Sigmoid colon (tissue), 4 donors: ENCODE measurements at regions not wholly inside any gene's neighbourhood (a gene's known extent, or its start where the extent isn't known, plus 50 kb on each side); places are given as distances from the start of the nearest gene placed in this dataset.

Source experiments
- CTCF ChIP-seq, 4 experiments: fragments of 450-650 bp in 3 of 4; fragments of 200-600 bp in 1 of 4; IDR thresholded peaks; one replicate each; pipeline ENCODE4 v1.5.1; 2016 to 2019; ENCODE audit warnings: antibody characterized with exemption in 4 of 4, mild to moderate bottlenecking in 3 of 4, moderate library complexity in 2 of 4
- EP300 ChIP-seq, 4 donors: sonication (generic); formaldehyde crosslinking; IDR thresholded peaks; one replicate each; pipeline ENCODE4 v1.6.1; 2017; ENCODE audit warnings: antibody characterized with exemption in 4 of 4
- POLR2A ChIP-seq, 2 donors: fragments of 450-650 bp; IDR thresholded peaks; one replicate each; pipeline ENCODE4 v1.6.1; 2016; ENCODE audit warnings: antibody characterized with exemption in 2 of 2, mild to moderate bottlenecking in 2 of 2, moderate library complexity in 2 of 2

GRCh38 chr3:82133070-82133606 lies 371.7 kb upstream of the GBE1 start:
- TF ChIP-seq POLR2A (IDR thresholded peaks at IDR 0.05) = no peak
- TF ChIP-seq CTCF (IDR thresholded peaks at IDR 0.05) = peak; percentile 39 to 80 (median 66)
- TF ChIP-seq EP300 (IDR thresholded peaks at IDR 0.05) = no peak
